ENCODE measurements at regions not wholly inside any gene's neighbourhood (a gene's known extent, or its start where the extent isn't known, plus 50 kb on each side); places are given as distances from the start of the nearest gene placed in this dataset.
A peak's percentile ranks its signal among the peaks of the same experiment; 100 is the strongest.

GRCh38 chr1:224504297-224505041 lies 69.9 kb upstream of the WDR26 start:
- H3K27ac ChIP-seq (ENCODE audit: low read depth in 1 of 2, low read length in 2 of 2) = peak overlapping the region; percentile 84 to 89
- H3K9ac ChIP-seq (ENCODE audit: low read depth in 1 of 2, low read length in 2 of 2) = no peak overlapping the region
- H3K27me3 ChIP-seq (ENCODE audit: control insufficient read depth in 4 of 4, insufficient read depth in 4 of 4, low read length in 3 of 4) = no peaks in the 10 kb centered on the region
- TF ChIP-seq TAF1 (conservative IDR thresholded peaks at IDR 0.05) = no peak
- TF ChIP-seq YY1 (IDR thresholded peaks at IDR 0.05) = no peak
- TF ChIP-seq GABPA (IDR thresholded peaks at IDR 0.05 in 1 of 2, conservative IDR thresholded peaks at IDR 0.05 in 1 of 2) = no peak
- no peak for TF ChIP-seq RXRA (IDR thresholded peaks at IDR 0.05)
- TF ChIP-seq SP1 (IDR thresholded peaks at IDR 0.05) = no peak
- no peak for TF ChIP-seq FOXA1 (IDR thresholded peaks at IDR 0.05)
- TF ChIP-seq ZBTB33 (IDR thresholded peaks at IDR 0.05) = no peak
- no peak for TF ChIP-seq NR2F2 (IDR thresholded peaks at IDR 0.05)
- TF ChIP-seq FOXA2 (IDR thresholded peaks at IDR 0.05) = no peak
- TF ChIP-seq JUND (IDR thresholded peaks at IDR 0.05) = no peak
- no peak for TF ChIP-seq ATF3 (IDR thresholded peaks at IDR 0.05)
- TF ChIP-seq RAD21 (IDR thresholded peaks at IDR 0.05) = no peak
- TF ChIP-seq MAX (IDR thresholded peaks at IDR 0.05) = no peak
- TF ChIP-seq HNF4A (conservative IDR thresholded peaks at IDR 0.05) = no peak
- DNase-seq (ENCODE audit: low spot score) = no peak
- 73% methylated on average over 4 of the region's 4 CpGs for WGBS
- H3K9me3 ChIP-seq (ENCODE audit: control insufficient read depth in 4 of 4, low read length in 3 of 4) = no peaks in the 10 kb centered on the region
- no peaks in the 10 kb centered on the region for H3K36me3 ChIP-seq (ENCODE audit: control insufficient read depth in 4 of 4, insufficient read depth in 3 of 4, low read depth in 1 of 4, low read length in 3 of 4)
- H3K4me3 ChIP-seq (ENCODE audit: low read depth in 1 of 3, low read length in 3 of 3) = no peak overlapping the region
- H3K4me1 ChIP-seq (ENCODE audit: control insufficient read depth in 4 of 4, insufficient read depth in 4 of 4, low read length in 3 of 4) = peaks cover 10 to 54% (median 43%) of the 10 kb centered on the region in 4 donors

GRCh38 chr1:224505454-224506093 lies 71.0 kb upstream of the WDR26 start:
- H3K27ac ChIP-seq (ENCODE audit: low read depth in 1 of 2, low read length in 2 of 2) = peak overlapping the region; percentile 84 to 86
- no peaks in the 10 kb centered on the region for H3K9me3 ChIP-seq (ENCODE audit: control insufficient read depth in 4 of 4, low read length in 3 of 4)

More at GRCh38 chr1:224505454-224506093, 71.0 kb upstream of the WDR26 start:
- no peak for DNase-seq (ENCODE audit: low spot score)
- Histone ChIP-seq H3K4me3 (ENCODE audit: low read depth in 1 of 3, low read length in 3 of 3) (no peak overlapping the region), H3K4me1 (ENCODE audit: control insufficient read depth in 4 of 4, insufficient read depth in 4 of 4, low read length in 3 of 4) (peaks cover 13 to 64% (median 52%) of the 10 kb centered on the region in 4 donors), H3K36me3 (ENCODE audit: control insufficient read depth in 4 of 4, insufficient read depth in 3 of 4, low read depth in 1 of 4, low read length in 3 of 4) (no peaks in the 10 kb centered on the region), H3K9ac (ENCODE audit: low read depth in 1 of 2, low read length in 2 of 2) (peak overlapping the region in 1 of 2 donors; percentile 6), H3K27me3 (ENCODE audit: control insufficient read depth in 4 of 4, insufficient read depth in 4 of 4, low read length in 3 of 4) (no peaks in the 10 kb centered on the region)
- 29% methylated on average over 3 of the region's 3 CpGs for WGBS
- TF ChIP-seq HNF4A (conservative IDR thresholded peaks at IDR 0.05) (peak; percentile 96 to 98), RXRA (IDR thresholded peaks at IDR 0.05) (peak; percentile 88 to 92), HNF4G (IDR thresholded peaks at IDR 0.05) (peak; percentile 89), CTCF (IDR thresholded peaks at IDR 0.05; ENCODE audit: low read depth, low read length, missing input control) (no peak), TAF1 (conservative IDR thresholded peaks at IDR 0.05) (no peak), JUND (IDR thresholded peaks at IDR 0.05) (peak; percentile 50 to 53), SP1 (IDR thresholded peaks at IDR 0.05) (peak; percentile 89), MAX (IDR thresholded peaks at IDR 0.05) (peak; percentile 41), NR2F2 (IDR thresholded peaks at IDR 0.05) (peak; percentile 98), ZBTB33 (IDR thresholded peaks at IDR 0.05) (peak; percentile 71), ATF3 (IDR thresholded peaks at IDR 0.05) (peak; percentile 32), GABPA (IDR thresholded peaks at IDR 0.05 in 1 of 2, conservative IDR thresholded peaks at IDR 0.05 in 1 of 2) (peak in 1 of 2 donors; percentile 20), REST (IDR thresholded peaks at IDR 0.05) (no peak), FOXA2 (IDR thresholded peaks at IDR 0.05) (no peak), RAD21 (IDR thresholded peaks at IDR 0.05) (no peak), EGR1 (IDR thresholded peaks at IDR 0.05; ENCODE audit: low read depth in 2 of 2) (no peak), FOXA1 (IDR thresholded peaks at IDR 0.05) (no peak), YY1 (IDR thresholded peaks at IDR 0.05) (peak; percentile 62)

Data from liver (tissue), 8 donors.